GM19463 (cell line): ENCODE measurements at regions not wholly inside any gene's neighbourhood (a gene's known extent, or its start where the extent isn't known, plus 50 kb on each side); places are given as distances from the start of the nearest gene placed in this dataset.

Source experiments
- ATAC-seq: cut with Tn5 transposase; IDR thresholded peaks from one replicate; pipeline ENCODE4 v1.9.1; 2021; ENCODE audit warnings: mild to moderate bottlenecking, moderate library complexity; ENCODE audit not compliant: unreplicated experiment

- ATAC-seq = no peak
Measured at GRCh38 chr17:37796076-37796475, 51.2 kb upstream of the HNF1B start.
